ENCODE measurements at regions not wholly inside any gene's neighbourhood (a gene's known extent, or its start where the extent isn't known, plus 50 kb on each side); places are given as distances from the start of the nearest gene placed in this dataset.

- Histone ChIP-seq H3K79me1 (ENCODE audit: insufficient read depth, low read depth, low read length, poor library complexity, severe bottlenecking) (no peaks in the 10 kb centered on the region), H3K56ac (ENCODE audit: insufficient read length, low read depth, low read length) (no peak overlapping the region), H4K91ac (ENCODE audit: insufficient read length, low read depth, low read length) (no peak overlapping the region), H3K14ac (ENCODE audit: insufficient read depth, low read length) (no peak overlapping the region), H3K79me2 (ENCODE audit: insufficient read depth, low read length) (peaks cover 2% of the 10 kb centered on the region; the same call in 1 of the 2 replicates), H3K9me3 (ENCODE audit: control insufficient read depth, low read depth, low read length) (no peaks in the 10 kb centered on the region), H3K23ac (ENCODE audit: insufficient read length, low read depth, low read length) (no peak overlapping the region), H2BK15ac (ENCODE audit: low read depth, low read length) (no peak overlapping the region), H3K27ac (ENCODE audit: insufficient read length, low read depth, low read length) (no peak overlapping the region), H4K20me1 (ENCODE audit: control insufficient read depth, insufficient read depth, insufficient read length) (no peaks in the 10 kb centered on the region), H4K8ac (replicated peaks; ENCODE audit: insufficient read length, low read depth, low read length) (no peak overlapping the region), H3K4me2 (ENCODE audit: insufficient read depth, insufficient read length, low read length) (no peak overlapping the region), H3K9ac (ENCODE audit: extremely low read depth, insufficient read length, low read length) (no peak overlapping the region), H3K4ac (ENCODE audit: low read depth, low read length) (no peak overlapping the region), H2AFZ (ENCODE audit: low read length) (no peak overlapping the region), H3K23me2 (ENCODE audit: insufficient read length, low read depth, low read length, poor library complexity, severe bottlenecking) (no peaks in the 10 kb centered on the region), H3T11ph (ENCODE audit: low read length) (no peak overlapping the region), H2BK5ac (ENCODE audit: insufficient read length, low read length) (no peak overlapping the region), H2BK12ac (ENCODE audit: insufficient read length, low read depth, low read length) (no peak overlapping the region), H4K5ac (ENCODE audit: insufficient read length, low read depth, low read length) (no peak overlapping the region), H2AK5ac (ENCODE audit: insufficient read length, low read length) (no peak overlapping the region), H3K27me3 (ENCODE audit: insufficient read depth, low read length) (no peaks in the 10 kb centered on the region), H3K18ac (ENCODE audit: insufficient read length, low read depth, low read length) (no peak overlapping the region), H3K4me1 (ENCODE audit: insufficient read depth, low read length) (no peaks in the 10 kb centered on the region), H2BK120ac (ENCODE audit: low read depth, low read length, poor library complexity, severe bottlenecking) (no peak overlapping the region), H2BK20ac (ENCODE audit: low read depth, low read length, poor library complexity, severe bottlenecking) (no peak overlapping the region)
- TF ChIP-seq, protein P1, sequence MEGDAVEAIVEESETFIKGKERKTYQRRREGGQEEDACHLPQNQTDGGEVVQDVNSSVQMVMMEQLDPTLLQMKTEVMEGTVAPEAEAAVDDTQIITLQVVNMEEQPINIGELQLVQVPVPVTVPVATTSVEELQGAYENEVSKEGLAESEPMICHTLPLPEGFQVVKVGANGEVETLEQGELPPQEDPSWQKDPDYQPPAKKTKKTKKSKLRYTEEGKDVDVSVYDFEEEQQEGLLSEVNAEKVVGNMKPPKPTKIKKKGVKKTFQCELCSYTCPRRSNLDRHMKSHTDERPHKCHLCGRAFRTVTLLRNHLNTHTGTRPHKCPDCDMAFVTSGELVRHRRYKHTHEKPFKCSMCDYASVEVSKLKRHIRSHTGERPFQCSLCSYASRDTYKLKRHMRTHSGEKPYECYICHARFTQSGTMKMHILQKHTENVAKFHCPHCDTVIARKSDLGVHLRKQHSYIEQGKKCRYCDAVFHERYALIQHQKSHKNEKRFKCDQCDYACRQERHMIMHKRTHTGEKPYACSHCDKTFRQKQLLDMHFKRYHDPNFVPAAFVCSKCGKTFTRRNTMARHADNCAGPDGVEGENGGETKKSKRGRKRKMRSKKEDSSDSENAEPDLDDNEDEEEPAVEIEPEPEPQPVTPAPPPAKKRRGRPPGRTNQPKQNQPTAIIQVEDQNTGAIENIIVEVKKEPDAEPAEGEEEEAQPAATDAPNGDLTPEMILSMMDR (conservative IDR thresholded peaks at IDR 0.05) = peak; percentile 63
- H3K9me3 Mint-ChIP-seq = no peaks in the 10 kb centered on the region
- H3K36me3 Mint-ChIP-seq (ENCODE audit: insufficient read depth in 1 of 3, low read depth in 3 of 3) = no peaks in the 10 kb centered on the region
- no CpG with 5 or more reads among the region's 4 CpGs for WGBS (ENCODE audit: extremely low coverage, insufficient read length, low lambda C conversion rate)
- DNase-seq = peak; percentile 39
- H3K27ac Mint-ChIP-seq = no peak overlapping the region
- H3K4me1 Mint-ChIP-seq = peaks cover 2 to 6% of the 10 kb centered on the region in 2 experiments
- H3K4me3 Mint-ChIP-seq = no peak overlapping the region
- no peaks in the 10 kb centered on the region; the same call in 1 of the 2 replicates for H3K27me3 Mint-ChIP-seq (ENCODE audit: low read depth)
Measured at GRCh38 chr2:220165401-220165800, 538.0 kb downstream of the SLC4A3 start.
